ENCODE measurements at regions not wholly inside any gene's neighbourhood (a gene's known extent, or its start where the extent isn't known, plus 50 kb on each side); places are given as distances from the start of the nearest gene placed in this dataset.
"Not testable (repeated sequence)": the region's sequence is repeated elsewhere in the genome, so short reads cannot be mapped to it uniquely, and the experiment has no call there.

DNA sequence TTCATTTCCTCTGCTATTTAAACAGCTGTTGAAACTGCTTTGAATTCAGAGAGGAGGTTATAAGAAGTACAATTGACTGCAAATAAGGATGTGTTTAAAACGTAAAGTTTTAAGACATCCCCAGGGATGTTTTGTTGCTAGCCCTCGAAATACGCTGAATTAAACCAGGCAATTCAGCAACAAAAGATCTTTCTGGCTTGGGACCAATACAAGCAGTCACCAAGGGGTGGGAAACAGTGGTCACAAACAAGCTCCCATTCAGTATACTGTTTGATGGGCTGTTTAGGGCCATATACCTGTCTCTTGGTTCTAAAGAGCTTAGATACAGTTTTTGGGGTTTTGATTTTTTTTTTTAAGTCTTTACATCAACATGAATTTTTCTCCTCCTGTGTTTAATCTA lies 446.3 kb upstream of the POT1 start:
- no peak for DNase-seq (ENCODE audit: low spot score)

DNA sequence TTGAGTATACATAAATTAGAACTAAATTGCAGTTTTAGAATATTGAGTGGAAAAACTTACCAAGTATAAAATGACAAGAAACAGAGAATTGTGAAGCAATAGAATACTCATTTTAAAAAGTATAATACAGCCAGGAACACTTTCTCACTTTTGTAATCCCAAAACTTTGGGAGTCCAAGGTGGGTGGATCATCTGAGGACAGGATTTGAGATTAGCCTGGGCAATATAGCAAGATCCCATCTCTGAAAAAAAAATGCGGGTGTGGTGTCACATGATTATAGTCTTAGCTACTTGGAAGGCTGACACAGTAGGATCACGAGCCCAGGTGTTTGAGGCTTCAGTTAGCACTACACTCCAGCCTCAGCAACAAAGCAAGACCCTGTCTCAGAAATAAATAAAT lies 440.9 kb upstream of the POT1 start:
- no peak for DNase-seq (ENCODE audit: low spot score)

DNA sequence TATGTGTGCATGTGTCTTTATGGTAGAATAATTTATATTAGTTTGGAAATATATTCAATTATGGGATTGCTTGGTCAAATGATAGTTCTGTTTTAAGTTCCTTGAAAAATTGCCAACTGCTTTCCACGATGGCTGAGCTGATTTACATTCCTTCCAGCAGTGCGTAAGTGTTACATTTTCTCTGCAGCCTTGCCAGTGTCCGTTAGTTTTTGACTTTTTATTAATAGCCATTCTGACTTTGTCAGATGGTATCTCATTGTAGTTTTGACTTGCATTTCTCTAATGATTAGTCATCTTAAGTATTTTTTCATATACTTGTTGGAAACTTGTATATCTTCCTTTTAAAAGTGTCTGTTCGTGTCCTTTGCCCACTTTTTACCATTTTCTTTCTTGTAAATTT lies 434.2 kb upstream of the POT1 start:
- no peak for DNase-seq (ENCODE audit: low spot score)

GRCh38 chr7:125358551-125359167 lies 429.0 kb upstream of the POT1 start:
- no peak for DNase-seq (ENCODE audit: low spot score)

DNA sequence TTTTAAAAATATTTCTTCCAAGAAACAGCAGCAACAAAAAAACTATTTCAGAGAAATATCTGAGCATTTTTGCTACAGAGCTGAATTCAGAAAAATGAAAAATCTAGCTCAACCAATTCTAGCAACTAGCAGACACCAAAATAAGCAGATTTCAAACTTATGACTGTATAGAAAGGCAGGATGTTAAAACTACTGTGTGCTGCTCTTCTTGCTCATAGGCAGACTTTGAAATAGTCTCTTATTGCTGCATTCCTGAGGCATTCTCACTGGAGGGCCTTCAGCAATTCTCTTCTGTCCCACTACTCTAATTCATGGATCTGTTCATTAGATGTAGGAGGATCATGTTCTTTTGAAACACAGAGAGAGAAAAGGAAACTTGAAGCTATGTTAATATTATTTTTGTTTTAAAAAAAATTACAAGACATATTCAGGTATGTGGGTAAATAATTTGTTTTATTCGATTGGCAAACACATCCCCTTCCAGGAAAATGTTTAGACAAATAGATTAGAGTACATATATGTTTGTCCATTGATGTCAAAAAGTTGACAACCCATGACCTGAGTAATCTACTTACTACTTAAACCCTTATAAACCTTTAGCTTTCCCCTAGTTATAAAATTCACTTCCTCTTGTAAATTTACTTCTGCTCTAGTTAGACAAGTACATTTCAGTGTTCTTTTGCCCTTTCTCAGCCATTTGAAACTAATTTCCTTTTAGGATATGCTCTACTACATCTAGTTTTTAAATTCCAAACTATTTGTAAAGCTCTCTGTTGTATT lies 428.2 kb upstream of the POT1 start:
- DNase-seq (ENCODE audit: low spot score), result no peak

DNA sequence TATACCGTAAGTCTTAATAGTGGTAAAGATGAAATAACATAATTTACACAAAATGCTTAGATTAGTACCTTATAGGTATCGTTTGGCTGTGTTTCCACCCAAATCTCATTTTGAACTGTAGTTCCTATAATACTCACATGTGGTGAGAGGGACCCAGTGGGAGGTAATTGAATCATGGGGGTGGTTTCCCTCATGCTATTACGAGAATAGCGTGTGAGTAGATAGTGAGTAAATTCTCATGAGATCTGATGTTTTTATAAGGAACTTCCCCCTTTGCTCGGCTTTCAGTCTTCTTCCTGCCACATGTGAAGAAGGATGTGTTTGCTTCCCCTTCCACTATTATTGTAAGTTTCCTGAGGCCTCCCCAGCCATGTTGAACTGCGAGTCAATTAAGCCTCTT lies 426.3 kb upstream of the POT1 start:
- DNase-seq (ENCODE audit: low spot score), result no peak

DNA sequence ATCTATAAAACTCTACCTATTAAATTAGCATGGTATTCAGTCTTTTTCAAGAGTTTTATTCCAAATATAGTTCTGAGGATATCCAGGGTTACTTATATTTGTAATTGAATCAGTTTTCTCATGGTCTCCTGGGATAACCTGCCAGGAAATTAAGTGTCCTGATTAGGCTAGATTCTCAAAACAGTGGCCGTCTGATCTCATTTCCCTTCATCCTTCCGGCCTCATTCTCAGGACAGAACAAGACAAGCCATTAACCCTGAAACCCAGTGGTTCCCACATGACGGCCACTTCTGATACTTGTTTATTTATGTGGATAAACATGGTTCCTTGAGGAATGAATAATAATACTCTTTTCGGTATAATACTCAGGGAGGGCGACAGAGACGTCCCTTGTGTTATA lies 417.6 kb upstream of the POT1 start:
- DNase-seq (ENCODE audit: low spot score), result no peak

- DNase-seq (ENCODE audit: low spot score), result no peak
Measured at GRCh38 chr7:125338110-125338509, 408.5 kb upstream of the POT1 start.

DNA sequence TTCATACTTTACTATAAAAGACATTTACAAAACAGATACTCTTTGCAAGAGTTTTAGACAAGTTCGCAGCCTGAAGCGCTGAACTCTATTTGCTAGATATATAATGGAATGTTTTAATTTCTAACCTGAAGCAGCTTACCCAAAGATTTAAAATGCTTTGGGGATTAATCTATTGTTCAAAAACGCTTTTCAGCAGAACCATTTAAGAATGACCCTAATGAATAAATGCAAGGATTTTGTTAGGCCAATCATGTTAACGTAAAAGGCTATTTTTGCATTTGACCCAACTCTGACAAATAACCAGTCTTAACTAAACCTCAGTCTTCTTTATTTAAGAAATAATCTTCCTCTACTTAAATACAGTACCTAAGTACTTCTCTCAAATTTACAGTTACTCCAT lies 406.7 kb upstream of the POT1 start:
- no peak for DNase-seq (ENCODE audit: low spot score)

GRCh38 chr7:125326666-125327255 lies 397.1 kb upstream of the POT1 start:
- no peak for DNase-seq (ENCODE audit: low spot score)

DNA sequence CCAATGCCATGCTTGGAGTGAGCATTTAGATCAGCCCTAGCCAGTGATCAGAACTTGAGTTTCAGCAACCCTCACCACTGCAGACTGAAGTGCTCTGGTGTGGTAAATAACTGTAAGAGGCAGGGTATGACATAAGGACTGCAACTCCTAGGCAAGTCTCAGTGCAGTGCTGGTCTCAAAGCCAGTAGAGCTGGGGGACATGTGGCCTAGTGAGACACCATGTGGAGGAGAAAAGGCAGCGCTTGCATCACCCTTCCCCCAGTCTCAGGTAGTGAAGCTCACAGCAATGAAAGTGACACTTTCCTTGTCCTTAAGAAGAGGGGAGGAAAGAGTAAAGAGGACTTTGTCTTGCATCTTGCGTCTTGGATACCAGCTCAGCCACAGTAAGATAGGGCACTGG lies 386.8 kb upstream of the POT1 start:
- DNase-seq (ENCODE audit: low spot score), result peak; percentile 63

DNA sequence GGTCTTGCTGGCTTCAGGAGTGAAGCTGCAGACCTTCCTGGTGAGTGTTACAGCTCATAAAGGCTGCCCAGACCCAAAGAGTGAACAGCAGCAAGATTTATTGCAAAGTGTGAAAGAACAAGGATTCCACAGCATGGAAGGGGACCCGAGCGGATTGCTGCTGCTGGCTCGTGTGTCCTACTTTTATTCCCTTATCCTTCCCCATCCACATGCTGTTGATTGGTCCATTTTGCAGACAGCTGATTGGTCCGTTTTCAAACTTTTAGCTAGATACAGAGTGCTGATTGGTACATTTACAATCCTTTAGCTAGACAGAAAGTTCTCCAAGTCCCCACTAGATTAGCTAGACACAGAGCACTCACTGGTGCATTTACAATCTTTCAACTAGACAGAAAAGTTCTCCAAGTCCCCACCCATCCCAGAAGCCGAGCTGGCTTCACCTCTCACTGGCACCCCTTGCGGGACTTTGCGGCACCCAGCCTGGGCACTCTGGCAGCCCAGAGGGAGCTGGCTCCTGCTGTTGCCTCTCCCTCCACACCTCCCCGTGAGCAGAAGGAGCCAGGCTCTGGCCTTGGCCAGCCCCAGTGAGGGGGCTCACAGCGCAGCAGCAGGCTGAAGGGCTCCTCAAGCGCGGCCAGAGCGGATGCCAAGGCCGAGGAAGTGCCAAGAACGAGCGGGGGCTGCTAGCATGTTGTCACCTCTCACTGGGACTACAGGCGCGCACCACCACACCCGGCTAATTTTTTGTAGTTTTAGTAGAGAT lies 369.6 kb upstream of the POT1 start:
- no peak for DNase-seq (ENCODE audit: low spot score)

DNA sequence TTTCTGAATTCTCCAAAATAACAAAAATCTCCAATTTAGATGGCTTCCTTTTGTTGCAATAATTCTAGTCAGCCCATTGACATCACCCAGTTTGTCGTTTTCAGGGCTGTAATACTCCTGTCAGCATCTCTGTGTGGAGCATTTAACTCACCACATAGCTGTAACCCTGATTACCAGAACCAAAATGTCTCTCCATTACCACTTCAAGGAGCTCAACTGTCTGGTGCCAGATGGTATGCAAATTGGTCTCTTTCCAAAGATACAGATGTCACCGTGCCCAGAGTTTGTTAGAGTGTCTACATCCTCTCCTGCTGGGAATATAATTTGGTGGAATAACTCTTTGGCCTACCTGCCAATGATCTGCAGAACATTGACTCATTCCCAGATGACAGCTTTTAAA lies 350.3 kb upstream of the POT1 start:
- DNase-seq (ENCODE audit: low spot score), result no peak

DNA sequence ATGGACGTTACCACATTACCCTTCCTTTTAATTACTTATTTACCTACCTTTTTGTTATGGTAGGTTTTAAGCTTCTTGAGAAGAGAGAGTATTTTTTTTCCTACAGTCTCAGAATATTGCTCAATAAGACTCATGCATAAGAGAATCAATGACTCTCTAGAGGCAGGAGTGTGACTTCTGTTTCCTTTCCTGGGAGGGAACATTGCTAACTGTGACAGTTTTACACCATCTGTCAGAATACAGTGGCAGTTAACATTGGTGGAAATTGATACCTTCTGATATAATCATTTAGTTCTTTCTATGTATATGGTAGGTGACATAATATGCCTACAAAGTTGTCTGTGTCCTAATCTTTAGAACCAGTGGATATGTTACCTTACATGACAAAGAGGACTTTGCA lies 348.7 kb upstream of the POT1 start:
- DNase-seq (ENCODE audit: low spot score), result no peak

DNA sequence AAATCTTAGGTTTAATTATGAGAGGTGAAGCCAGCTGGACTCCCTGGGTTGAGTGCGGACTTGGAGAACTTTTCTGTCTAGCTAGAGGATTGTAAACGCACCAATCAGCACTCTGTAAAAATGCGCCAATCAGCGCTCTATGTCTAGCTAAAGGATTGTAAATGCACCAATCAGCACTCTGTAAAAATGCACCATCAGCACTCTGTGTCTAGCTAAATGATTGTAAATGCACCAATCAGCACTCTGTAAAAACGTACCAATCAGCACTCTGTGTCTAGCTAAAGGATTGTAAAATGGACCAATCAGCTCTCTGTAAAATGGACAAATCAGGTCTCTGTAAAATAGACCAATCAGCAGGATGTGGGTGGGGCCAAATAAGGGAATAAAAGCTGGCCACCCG lies 345.1 kb upstream of the POT1 start:
- not testable (repeated sequence) for DNase-seq (ENCODE audit: low spot score)

DNA sequence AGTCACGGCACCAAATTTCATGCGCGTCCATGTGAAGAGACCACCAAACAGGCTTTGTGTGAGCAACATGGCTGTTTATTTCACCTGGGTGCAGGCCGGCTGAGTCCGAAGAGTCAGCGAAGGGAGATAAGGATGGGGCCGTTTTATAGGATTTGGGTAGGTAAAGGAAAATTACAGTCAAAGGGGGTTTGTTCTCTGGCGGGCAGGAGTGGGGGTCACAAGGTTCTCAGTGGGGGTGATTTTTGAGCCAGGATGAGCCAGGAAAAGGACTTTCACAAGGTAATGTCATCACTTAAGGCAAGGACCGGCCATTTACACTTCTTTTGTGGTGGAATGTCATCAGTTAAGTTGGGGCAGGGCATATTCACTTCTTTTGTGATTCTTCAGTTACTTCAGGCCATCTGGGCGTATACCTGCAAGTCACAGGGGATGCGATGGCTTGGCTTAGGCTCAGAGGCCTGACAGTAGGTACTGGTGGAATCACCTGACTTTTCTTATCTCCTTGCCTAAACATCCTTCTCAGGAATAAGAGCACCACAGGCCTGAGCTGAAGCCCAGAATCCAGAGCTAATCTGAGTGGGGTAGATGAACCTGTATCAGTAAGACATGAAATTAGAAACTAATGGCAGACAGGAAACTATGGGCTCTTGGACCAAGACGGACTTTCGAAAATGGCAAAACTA lies 334.7 kb upstream of the POT1 start:
- not testable (repeated sequence) for DNase-seq (ENCODE audit: low spot score)

DNA sequence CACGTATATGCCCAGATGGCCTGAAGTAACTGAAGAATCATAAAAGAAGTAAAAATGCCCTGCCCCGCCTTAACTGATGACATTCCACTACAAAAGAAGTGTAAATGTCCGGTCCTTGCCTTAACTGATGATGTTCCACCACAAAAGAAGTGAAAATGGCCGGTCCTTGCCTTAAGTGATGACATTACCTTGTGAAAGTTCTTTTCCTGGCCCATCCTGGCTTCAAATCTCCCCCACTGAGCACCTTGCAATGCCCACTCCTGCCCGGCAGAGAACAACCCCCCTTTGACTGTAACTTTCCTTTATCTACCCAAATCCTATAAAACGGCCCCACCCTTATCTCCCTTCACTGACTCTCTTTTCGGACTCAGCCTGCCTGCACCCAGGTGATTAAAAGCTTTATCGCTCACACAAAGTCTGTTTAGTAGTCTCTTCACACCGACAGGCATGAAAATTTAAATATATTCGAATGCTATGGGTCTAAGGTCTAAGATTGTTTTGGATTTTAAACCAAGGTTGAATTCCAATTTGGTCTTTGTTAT lies 329.3 kb upstream of the POT1 start:
- not testable (repeated sequence) for DNase-seq (ENCODE audit: low spot score)

DNA sequence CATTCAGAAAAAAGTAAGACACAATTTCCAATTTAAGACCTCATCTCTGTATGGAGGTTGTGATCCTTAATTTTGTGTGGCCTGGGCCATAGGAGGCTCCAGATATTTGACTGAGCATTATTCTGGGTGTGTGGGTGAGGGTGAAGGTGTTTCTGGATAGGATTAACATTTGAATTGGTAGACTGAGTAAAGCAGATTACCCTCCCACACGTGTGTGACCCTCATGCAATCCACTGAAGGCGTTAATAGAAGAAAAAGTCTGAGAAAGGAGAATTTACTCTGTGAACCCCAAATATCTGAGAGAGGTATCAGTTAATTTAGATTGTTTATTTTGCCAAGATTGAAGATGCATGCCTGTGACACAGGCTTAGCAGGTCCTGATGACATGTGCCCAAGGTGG lies 328.0 kb upstream of the POT1 start:
- DNase-seq (ENCODE audit: low spot score), result no peak

DNA sequence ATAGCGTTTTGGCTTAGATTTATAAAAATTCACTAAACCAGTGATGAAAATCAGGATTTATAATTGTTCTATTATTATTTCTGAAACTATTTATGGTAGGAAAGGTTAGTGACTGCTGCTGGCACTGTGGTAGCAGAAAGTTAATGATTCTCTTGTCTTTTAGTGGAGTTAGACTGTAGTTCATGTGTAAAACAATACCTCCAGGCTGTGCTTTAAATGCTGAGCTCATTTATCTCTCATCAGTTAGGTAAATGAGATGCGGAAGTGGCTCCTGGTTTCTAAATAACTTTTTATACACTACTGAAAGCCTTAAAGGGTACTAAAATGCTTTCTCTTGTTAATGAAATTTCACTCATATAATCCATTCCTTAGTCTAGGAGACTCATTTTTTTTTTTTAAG lies 326.8 kb upstream of the POT1 start:
- DNase-seq (ENCODE audit: low spot score), result no peak

- DNase-seq (ENCODE audit: low spot score), result no peak
Measured at GRCh38 chr7:125255810-125256209, 326.2 kb upstream of the POT1 start.

GRCh38 chr7:125254566-125254965 lies 324.9 kb upstream of the POT1 start:
- no peak for DNase-seq (ENCODE audit: low spot score)

Data from ecto neural progenitor cell (in vitro differentiated cells).